SJCRH30 (cell line): ENCODE measurements at regions not wholly inside any gene's neighbourhood (a gene's known extent, or its start where the extent isn't known, plus 50 kb on each side); places are given as distances from the start of the nearest gene placed in this dataset.

Experiments used
- DNase-seq, 2 experiments: peaks; one replicate each; pipeline ENCODE4 v3.0.0-alpha.2; 2015 to 2020
- H3K27ac ChIP-seq: fragments of 250-450 bp; sonication (Bioruptor Pico); 2 replicates; pipeline ENCODE4 v1.5.1; 2020; ENCODE audit warnings: mild to moderate bottlenecking, moderate library complexity
- H3K27me3 ChIP-seq: fragments of 250-450 bp; sonication (Bioruptor Pico); 2 replicates; pipeline ENCODE4 v1.5.1; 2020; ENCODE audit warnings: mild to moderate bottlenecking, moderate library complexity
- H3K36me3 ChIP-seq: fragments of 250-450 bp; sonication (Bioruptor Pico); 2 replicates; pipeline ENCODE4 v1.5.1; 2020; ENCODE audit warnings: mild to moderate bottlenecking, moderate library complexity
- H3K4me1 ChIP-seq: fragments of 250-450 bp; sonication (Bioruptor Pico); 2 replicates; pipeline ENCODE4 v1.5.1; 2020; ENCODE audit warnings: mild to moderate bottlenecking, moderate library complexity
- H3K4me3 ChIP-seq: fragments of 250-450 bp; sonication (Bioruptor Pico); 2 replicates; pipeline ENCODE4 v1.5.1; 2020; ENCODE audit warnings: mild to moderate bottlenecking, moderate library complexity
- H3K9me3 ChIP-seq: fragments of 250-450 bp; sonication (Bioruptor Pico); replicated peaks from 2 replicates; pipeline ENCODE4 v1.5.1; 2020; ENCODE audit warnings: mild to moderate bottlenecking, moderate library complexity

DNA sequence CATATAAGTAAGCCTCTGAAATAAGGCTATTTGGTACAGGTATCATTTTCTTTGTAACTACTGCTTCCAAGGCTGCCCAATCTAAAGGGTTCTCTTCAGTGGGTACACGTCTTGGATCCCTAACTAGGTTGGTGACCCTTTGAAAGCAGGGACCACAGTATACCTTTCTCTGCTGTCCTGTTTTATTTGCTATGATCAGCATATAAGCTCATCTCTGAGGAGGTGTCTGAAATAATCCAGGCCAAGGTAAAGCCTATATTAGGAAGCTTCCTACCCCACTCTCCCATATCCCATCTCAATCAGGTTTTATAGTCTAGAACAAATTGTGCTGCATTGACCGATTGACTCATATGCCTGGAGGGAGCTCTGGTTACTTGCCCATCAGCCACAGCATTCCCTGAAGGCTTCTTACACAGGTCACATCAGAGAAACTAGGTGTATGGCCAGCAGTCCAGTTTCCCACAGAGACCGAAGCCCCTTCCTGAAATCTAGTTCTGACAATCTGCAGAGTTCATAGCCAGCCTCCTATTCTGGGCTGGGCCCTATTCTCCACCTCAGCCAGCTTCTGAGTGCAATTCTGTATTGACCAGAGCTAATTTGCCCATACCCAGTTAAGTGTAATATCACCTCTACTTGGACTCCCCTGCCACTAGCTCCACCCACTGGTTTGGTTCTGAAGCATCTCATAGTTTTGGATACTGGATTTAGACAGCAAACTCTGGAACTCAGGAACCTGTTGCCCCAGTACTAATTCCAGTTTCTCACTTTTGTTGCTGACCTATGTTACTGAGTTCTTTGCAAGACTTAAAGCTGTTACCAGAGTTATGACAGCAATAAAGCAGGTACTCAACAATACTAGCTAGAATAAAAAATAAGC lies 62.1 kb upstream of the ARHGAP20 start:
- H3K36me3 ChIP-seq = no peaks in the 10 kb centered on the region
- H3K4me1 ChIP-seq = no peaks in the 10 kb centered on the region
- no peaks in the 10 kb centered on the region for H3K9me3 ChIP-seq
- no peak overlapping the region for H3K27ac ChIP-seq
- H3K27me3 ChIP-seq = no peaks in the 10 kb centered on the region
- H3K4me3 ChIP-seq = no peak overlapping the region
- no peak for DNase-seq

- Histone ChIP-seq H3K27ac (no peak overlapping the region), H3K9me3 (no peaks in the 10 kb centered on the region), H3K4me1 (no peaks in the 10 kb centered on the region), H3K4me3 (no peak overlapping the region), H3K27me3 (no peaks in the 10 kb centered on the region), H3K36me3 (no peaks in the 10 kb centered on the region)
- no peak for DNase-seq
These were observed 61.2 kb upstream of the ARHGAP20 start for GRCh38 chr11:110773442-110773841.

DNA sequence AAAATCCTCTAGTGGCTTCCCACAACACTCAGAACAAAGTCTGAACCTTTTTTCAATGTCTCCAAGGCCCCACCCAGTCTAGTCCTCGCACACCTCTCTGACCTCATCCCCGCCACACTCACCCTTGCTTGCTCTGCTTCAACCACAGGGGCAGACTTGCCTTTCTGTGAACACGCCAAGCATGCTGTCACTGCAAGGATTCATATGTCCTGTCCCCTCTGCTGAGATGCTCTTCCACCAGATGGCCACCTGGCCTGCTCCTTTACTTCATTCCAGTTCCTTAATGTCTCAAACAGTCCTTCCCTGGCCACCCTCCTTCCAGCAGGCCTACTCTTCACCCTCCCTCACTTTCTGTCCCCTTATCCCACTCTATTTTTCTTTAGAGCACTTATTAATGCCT lies 60.6 kb upstream of the ARHGAP20 start:
- H3K4me3 ChIP-seq = no peak overlapping the region

DNA sequence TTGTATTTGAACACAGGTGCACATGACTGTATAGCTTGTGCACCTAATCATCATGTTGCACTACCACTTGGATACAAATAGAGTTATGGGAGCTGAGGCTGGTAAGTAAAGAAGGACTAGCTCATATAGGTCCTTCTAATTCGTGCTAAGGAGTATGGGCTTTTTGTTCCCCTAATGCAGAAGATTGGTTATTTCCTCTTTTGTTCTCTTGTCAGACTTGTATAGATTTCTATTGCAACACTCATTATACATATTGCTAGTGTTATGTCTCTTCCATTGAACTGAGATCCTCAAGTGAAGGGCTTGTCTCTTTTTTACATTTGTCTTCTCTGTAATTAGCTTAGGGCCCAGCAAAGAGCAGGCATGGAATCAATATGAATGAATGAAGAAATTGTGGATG lies 54.1 kb upstream of the ARHGAP20 start:
- H3K36me3 ChIP-seq = no peaks in the 10 kb centered on the region
- DNase-seq = no peak
- no peaks in the 10 kb centered on the region; the same call in 1 of the 2 replicates for H3K27me3 ChIP-seq
- no peaks in the 10 kb centered on the region for H3K4me1 ChIP-seq
- no peak overlapping the region for H3K4me3 ChIP-seq
- H3K27ac ChIP-seq = no peak overlapping the region
- H3K9me3 ChIP-seq = no peaks in the 10 kb centered on the region

More for the DNA sequence above, 60.6 kb upstream of the ARHGAP20 start:
- no peaks in the 10 kb centered on the region for H3K4me1 ChIP-seq
- no peaks in the 10 kb centered on the region for H3K9me3 ChIP-seq
- no peak overlapping the region for H3K27ac ChIP-seq
- no peaks in the 10 kb centered on the region; the same call in 1 of the 2 replicates for H3K27me3 ChIP-seq
- no peak for DNase-seq
- H3K36me3 ChIP-seq = no peaks in the 10 kb centered on the region

DNA sequence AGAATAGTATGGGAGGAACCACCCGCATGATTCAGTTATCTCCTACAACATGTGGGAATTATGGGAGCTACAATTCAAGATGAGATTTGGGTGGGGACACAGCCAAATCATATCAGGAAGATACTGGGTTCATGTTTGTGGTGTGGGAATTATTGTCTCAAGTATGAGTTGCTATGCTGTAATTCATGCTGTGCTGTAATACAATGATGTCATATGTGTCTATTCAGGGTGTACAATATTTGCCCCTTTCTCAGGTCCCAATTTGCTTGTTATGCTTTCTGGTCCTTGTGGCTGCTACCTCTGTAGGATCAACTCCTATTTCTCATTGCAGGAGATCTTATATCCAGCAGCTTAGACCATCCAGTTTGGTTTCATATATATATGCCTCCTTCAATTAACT lies 52.2 kb upstream of the ARHGAP20 start:
- no peak overlapping the region for H3K4me3 ChIP-seq
- H3K27me3 ChIP-seq = no peaks in the 10 kb centered on the region; the same call in 1 of the 2 replicates
- H3K36me3 ChIP-seq = no peaks in the 10 kb centered on the region
- no peaks in the 10 kb centered on the region for H3K4me1 ChIP-seq
- H3K27ac ChIP-seq = no peak overlapping the region
- no peak for DNase-seq
- no peaks in the 10 kb centered on the region for H3K9me3 ChIP-seq

- no peak overlapping the region for H3K4me3 ChIP-seq
- no peaks in the 10 kb centered on the region; the same call in 1 of the 2 replicates for H3K27me3 ChIP-seq
- H3K27ac ChIP-seq = no peak overlapping the region
- no peaks in the 10 kb centered on the region for H3K36me3 ChIP-seq
- DNase-seq = no peak
- no peaks in the 10 kb centered on the region for H3K4me1 ChIP-seq
- H3K9me3 ChIP-seq = no peaks in the 10 kb centered on the region
These were observed 51.2 kb upstream of the ARHGAP20 start for GRCh38 chr11:110763249-110764011.

DNA sequence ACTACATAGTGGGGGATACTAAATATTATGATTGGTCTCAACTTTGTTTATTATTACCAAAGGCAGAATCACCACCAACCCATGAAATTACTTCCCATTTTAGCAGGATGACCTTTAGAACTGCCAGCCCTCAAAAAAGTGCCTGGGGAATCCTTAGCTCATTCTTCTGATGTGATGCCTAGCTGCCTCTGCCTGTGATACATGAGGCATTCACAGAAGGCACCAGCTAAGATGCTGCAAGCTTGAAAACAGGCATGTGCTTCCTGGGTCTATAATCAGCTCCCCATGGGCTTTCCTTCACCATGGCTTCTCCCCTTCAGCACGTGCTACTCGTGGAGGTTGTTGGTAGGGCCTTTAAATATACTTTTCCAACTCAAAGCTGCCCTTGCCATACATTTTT lies 50.4 kb upstream of the ARHGAP20 start:
- Histone ChIP-seq H3K27ac (no peak overlapping the region), H3K36me3 (no peaks in the 10 kb centered on the region), H3K9me3 (no peaks in the 10 kb centered on the region), H3K27me3 (no peaks in the 10 kb centered on the region; the same call in 1 of the 2 replicates), H3K4me3 (no peak overlapping the region), H3K4me1 (no peaks in the 10 kb centered on the region)
- no peak for DNase-seq
